ENCODE measurements at regions not wholly inside any gene's neighbourhood (a gene's known extent, or its start where the extent isn't known, plus 50 kb on each side); places are given as distances from the start of the nearest gene placed in this dataset.

DNA sequence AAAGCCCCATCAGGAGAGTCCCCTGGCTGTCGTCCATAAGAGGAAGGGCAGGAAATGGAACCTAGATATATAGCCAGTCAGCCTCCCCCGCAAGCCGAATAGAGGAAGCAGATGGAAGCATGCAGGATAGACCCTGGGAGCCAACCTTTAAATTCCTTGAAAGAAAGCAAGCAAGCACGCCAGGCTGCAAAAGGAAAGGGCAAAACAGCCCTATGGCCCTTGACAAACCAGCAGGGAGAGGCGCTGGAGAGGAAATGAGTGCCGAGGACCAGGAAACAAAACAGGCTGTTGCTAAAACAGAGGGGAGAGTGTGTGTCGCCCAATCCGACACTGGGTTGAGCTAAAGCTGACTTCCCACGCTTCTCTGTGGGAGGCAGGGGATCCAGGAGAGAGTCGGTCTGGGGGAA, 203.5 kb upstream of the MTNR1B start:
- H3K27me3 ChIP-seq, result no peaks in the 10 kb centered on the region
- no peak for TF ChIP-seq POLR2A (IDR thresholded peaks at IDR 0.05)
- TF ChIP-seq, protein P1, sequence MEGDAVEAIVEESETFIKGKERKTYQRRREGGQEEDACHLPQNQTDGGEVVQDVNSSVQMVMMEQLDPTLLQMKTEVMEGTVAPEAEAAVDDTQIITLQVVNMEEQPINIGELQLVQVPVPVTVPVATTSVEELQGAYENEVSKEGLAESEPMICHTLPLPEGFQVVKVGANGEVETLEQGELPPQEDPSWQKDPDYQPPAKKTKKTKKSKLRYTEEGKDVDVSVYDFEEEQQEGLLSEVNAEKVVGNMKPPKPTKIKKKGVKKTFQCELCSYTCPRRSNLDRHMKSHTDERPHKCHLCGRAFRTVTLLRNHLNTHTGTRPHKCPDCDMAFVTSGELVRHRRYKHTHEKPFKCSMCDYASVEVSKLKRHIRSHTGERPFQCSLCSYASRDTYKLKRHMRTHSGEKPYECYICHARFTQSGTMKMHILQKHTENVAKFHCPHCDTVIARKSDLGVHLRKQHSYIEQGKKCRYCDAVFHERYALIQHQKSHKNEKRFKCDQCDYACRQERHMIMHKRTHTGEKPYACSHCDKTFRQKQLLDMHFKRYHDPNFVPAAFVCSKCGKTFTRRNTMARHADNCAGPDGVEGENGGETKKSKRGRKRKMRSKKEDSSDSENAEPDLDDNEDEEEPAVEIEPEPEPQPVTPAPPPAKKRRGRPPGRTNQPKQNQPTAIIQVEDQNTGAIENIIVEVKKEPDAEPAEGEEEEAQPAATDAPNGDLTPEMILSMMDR (IDR thresholded peaks at IDR 0.05), result no peak
- no peaks in the 10 kb centered on the region for H3K36me3 ChIP-seq
- H3K9me3 ChIP-seq, result no peaks in the 10 kb centered on the region
- DNase-seq, result no peak
- H3K27ac ChIP-seq, result peak overlapping the region in 1 of 4 donors; percentile 41
- WGBS, 2 donors, result 35 to 51% methylated on average over 10 of the region's 10 CpGs
- intact Hi-C loops (cut with DNase I), result no loop called here
- no peaks in the 10 kb centered on the region for H3K4me1 ChIP-seq
- peak overlapping the region in 2 of 4 donors; percentile 10 to 48 for H3K4me3 ChIP-seq

DNA sequence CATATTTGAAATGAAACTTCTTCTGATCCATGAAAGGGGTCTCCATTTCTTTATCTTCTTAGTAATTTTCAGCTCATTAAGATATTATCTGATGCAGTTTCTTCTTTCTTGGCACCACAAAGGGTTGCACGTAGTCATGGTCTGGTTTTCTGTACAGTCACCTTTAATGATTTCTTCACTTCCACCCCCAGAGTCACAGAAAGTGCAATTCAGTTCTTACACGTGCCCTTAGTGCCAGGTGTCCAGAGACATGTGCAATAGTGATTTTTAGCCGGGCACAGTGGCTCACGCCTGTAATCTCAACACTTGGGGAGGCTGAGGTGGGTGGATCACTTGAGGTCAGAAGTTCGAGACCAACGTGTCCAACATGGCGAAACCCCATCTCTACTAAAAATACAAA, 202.8 kb upstream of the MTNR1B start:
- 52 to 54% methylated on average over 3 to 5 of the region's 7 CpGs for WGBS, 2 donors
- Histone ChIP-seq H3K36me3 (no peaks in the 10 kb centered on the region), H3K4me3 (peak overlapping the region in 1 of 4 donors; percentile 48), H3K27me3 (no peaks in the 10 kb centered on the region), H3K27ac (peak overlapping the region in 1 of 4 donors; percentile 41), H3K9me3 (no peaks in the 10 kb centered on the region), H3K4me1 (no peaks in the 10 kb centered on the region)
- intact Hi-C loops (cut with DNase I), result no loop called here
- TF ChIP-seq POLR2A (IDR thresholded peaks at IDR 0.05), result no peak
- TF ChIP-seq, protein P1 (IDR thresholded peaks at IDR 0.05), result no peak
- DNase-seq, result no peak

DNA sequence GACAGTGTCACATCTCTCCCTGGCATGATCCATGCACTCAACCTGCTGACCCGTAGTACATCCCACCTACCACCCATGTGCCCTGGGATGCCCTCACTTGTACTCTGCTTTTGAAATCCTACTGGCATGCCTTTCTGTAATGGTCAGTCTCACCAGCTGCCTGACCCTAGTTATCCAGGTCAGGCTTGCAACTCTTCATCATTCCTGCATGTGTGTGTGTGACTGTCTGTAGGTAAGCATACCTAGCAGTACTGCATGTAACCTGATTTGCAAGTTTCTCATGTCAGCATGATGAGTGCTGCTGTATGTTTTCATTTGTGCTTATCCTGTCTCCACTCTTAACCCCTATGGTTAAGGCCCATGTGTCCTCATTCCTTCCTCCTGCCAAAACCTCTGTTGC, 202.0 kb upstream of the MTNR1B start:
- no peak overlapping the region for H3K27ac ChIP-seq
- no peak for DNase-seq
- no peaks in the 10 kb centered on the region for H3K27me3 ChIP-seq
- 67 to 83% methylated on average over 1 of the region's 1 CpG for WGBS, 2 donors
- TF ChIP-seq POLR2A (IDR thresholded peaks at IDR 0.05), result no peak
- TF ChIP-seq, protein P1 (IDR thresholded peaks at IDR 0.05), result no peak
- no peaks in the 10 kb centered on the region for H3K9me3 ChIP-seq
- H3K4me3 ChIP-seq, result no peak overlapping the region
- H3K4me1 ChIP-seq, result no peaks in the 10 kb centered on the region
- no peaks in the 10 kb centered on the region for H3K36me3 ChIP-seq
- intact Hi-C loops (cut with DNase I), result no loop called here

DNA sequence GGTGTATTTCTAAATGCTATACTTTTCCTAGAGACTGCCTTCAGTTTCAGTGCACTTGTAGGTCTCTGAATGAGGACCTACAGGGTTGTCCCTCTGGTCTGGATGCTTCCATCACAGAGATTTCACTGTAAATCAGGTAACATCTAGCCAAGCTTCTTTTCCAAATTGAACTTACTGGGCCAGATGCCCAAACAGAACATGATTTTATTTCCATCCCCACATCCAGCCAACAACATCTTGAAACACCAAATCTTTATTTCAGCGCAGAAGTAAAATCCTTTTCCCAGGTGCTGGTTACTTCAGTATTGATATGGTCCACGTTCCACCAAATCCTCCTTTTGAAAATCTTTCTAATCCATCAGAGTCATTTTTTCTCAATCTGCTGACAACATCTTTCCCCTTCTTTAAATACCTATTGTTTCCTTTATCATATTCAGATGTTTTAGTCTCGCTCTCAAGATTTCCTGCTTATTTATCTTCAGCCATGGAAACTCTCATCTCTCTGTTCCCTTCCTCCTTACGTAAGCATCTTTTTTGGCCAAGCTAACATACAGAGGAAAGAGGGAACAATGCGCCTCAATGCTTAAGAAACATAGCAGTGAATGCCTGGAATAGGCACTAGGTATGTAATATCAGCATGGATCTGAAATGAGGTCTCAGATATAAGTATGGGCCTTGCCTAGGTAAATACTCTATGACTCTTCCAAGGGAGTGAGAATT, 201.2 kb upstream of the MTNR1B start:
- no peak overlapping the region for H3K4me3 ChIP-seq
- 75 to 85% methylated on average over 4 to 5 of the region's 5 CpGs for WGBS, 2 donors
- H3K9me3 ChIP-seq, result no peaks in the 10 kb centered on the region
- H3K4me1 ChIP-seq, result no peaks in the 10 kb centered on the region
- no peak for DNase-seq
- H3K27me3 ChIP-seq, result no peaks in the 10 kb centered on the region
- no peaks in the 10 kb centered on the region for H3K36me3 ChIP-seq
- TF ChIP-seq POLR2A (IDR thresholded peaks at IDR 0.05), result no peak
- TF ChIP-seq, protein P1 (IDR thresholded peaks at IDR 0.05), result no peak
- no peak overlapping the region for H3K27ac ChIP-seq
- intact Hi-C loops (cut with DNase I), result no loop called here

DNA sequence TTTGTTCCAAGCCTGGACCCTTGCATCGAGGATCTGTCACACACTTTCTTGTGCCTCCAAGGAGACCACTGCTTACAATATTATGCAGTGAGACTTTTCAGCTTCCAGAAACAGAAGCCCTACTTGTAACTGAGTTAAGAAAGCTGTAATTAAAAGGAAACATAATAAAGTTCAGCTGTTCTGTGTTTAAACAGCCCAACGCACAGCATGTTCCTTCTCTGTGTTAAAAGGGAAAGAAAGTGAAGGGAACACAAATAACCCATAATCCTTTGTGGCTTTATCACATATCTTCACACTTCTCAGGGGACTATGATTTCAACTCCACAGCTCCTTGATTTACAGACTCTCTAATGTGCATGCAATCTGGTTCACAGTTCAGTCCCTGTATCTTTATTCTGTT, 200.3 kb upstream of the MTNR1B start:
- no peaks in the 10 kb centered on the region for H3K27me3 ChIP-seq
- H3K9me3 ChIP-seq, result no peaks in the 10 kb centered on the region
- no peak for DNase-seq
- intact Hi-C loops (cut with DNase I), result no loop called here
- no peak for TF ChIP-seq POLR2A (IDR thresholded peaks at IDR 0.05)
- TF ChIP-seq, protein P1 (IDR thresholded peaks at IDR 0.05), result no peak
- H3K4me1 ChIP-seq, result no peaks in the 10 kb centered on the region
- H3K4me3 ChIP-seq, result no peak overlapping the region
- no peak overlapping the region for H3K27ac ChIP-seq
- WGBS, 2 donors, result 32 to 43% methylated on average over 2 of the region's 2 CpGs
- no peaks in the 10 kb centered on the region for H3K36me3 ChIP-seq

Data from esophagus squamous epithelium (tissue), 5 donors.